GM23338 (cell line): ENCODE measurements at regions not wholly inside any gene's neighbourhood (a gene's known extent, or its start where the extent isn't known, plus 50 kb on each side); places are given as distances from the start of the nearest gene placed in this dataset.

ENCODE experiments used
- ATAC-seq: fragments of 200-7000 bp; cut with Tn5 transposase; 3 replicates; pipeline ENCODE4 v1.9.1; 2020
- DNase-seq: peaks from one replicate; pipeline ENCODE4 v3.0.0-alpha.2; 2015; ENCODE audit warnings: low spot score
- H2AFZ ChIP-seq: fragments of 200-600 bp; sonication (generic); 2 replicates; pipeline ENCODE4 v1.8.0; 2016; ENCODE audit warnings: antibody characterized with exemption, mild to moderate bottlenecking, moderate library complexity
- H3F3A ChIP-seq: fragments of 200-600 bp; sonication (generic); replicated peaks from 2 replicates; pipeline ENCODE4 v1.8.0; 2017; ENCODE audit warnings: antibody characterized with exemption, mixed run types, low read depth
- H3K27ac ChIP-seq: fragments of 200-600 bp; sonication (generic); 2 replicates; pipeline ENCODE4 v1.6.1; 2016; ENCODE audit warnings: low read depth
- H3K27me3 ChIP-seq: fragments of 200-600 bp; sonication (generic); 2 replicates; pipeline ENCODE4 v1.8.0; 2016; ENCODE audit warnings: mild to moderate bottlenecking, mixed run types, moderate library complexity; ENCODE audit not compliant: insufficient read depth
- H3K36me3 ChIP-seq: fragments of 200-600 bp; sonication (generic); 2 replicates; pipeline ENCODE4 v1.8.0; 2016; ENCODE audit warnings: mild to moderate bottlenecking; ENCODE audit not compliant: insufficient read depth
- H3K4me1 ChIP-seq: fragments of 200-600 bp; sonication (generic); 2 replicates; pipeline ENCODE4 v1.8.0; 2016; ENCODE audit warnings: mild to moderate bottlenecking, moderate library complexity; ENCODE audit not compliant: insufficient read depth
- H3K4me2 ChIP-seq: fragments of 200-600 bp; sonication (generic); 2 replicates; pipeline ENCODE4 v1.7.1; 2017; ENCODE audit warnings: mixed run types
- H3K4me3 ChIP-seq: fragments of 200-600 bp; sonication (generic); 2 replicates; pipeline ENCODE4 v1.6.1; 2016; ENCODE audit warnings: mixed run types
- H3K79me2 ChIP-seq: fragments of 200-600 bp; sonication (generic); replicated peaks from 2 replicates; pipeline ENCODE4 v1.8.0; 2017; ENCODE audit warnings: mild to moderate bottlenecking; ENCODE audit not compliant: insufficient read depth
- H3K9me2 ChIP-seq: fragments of 200-600 bp; sonication (generic); 2 replicates; pipeline ENCODE4 v1.8.0; 2017; ENCODE audit not compliant: insufficient read depth
- H4K20me1 ChIP-seq: fragments of 200-600 bp; sonication (generic); replicated peaks from 2 replicates; pipeline ENCODE4 v1.8.0; 2017; ENCODE audit warnings: mild to moderate bottlenecking; ENCODE audit not compliant: insufficient read depth
- H3K27ac Mint-ChIP-seq: 2 replicates; pipeline ENCODE4 v1.8.0; 2020; ENCODE audit warnings: inconsistent platforms, mild to moderate bottlenecking, moderate library complexity, mixed read lengths
- H3K27me3 Mint-ChIP-seq: 3 replicates; pipeline ENCODE4 v1.8.0; 2022; ENCODE audit warnings: low read depth, mild to moderate bottlenecking, moderate library complexity, mixed read lengths, inconsistent platforms; ENCODE audit not compliant: insufficient read depth, poor library complexity
- H3K36me3 Mint-ChIP-seq: 3 replicates; pipeline ENCODE4 v1.8.0; 2021; ENCODE audit warnings: low read depth, mild to moderate bottlenecking, inconsistent platforms, moderate library complexity, mixed read lengths
- H3K4me1 Mint-ChIP-seq: 3 replicates; pipeline ENCODE4 v1.8.0; 2020; ENCODE audit warnings: mild to moderate bottlenecking, inconsistent platforms, mixed read lengths
- H3K4me3 Mint-ChIP-seq: 3 replicates; pipeline ENCODE4 v1.8.0; 2021; ENCODE audit warnings: moderate library complexity, mild to moderate bottlenecking, inconsistent platforms, mixed read lengths
- H3K9me3 Mint-ChIP-seq: 3 replicates; pipeline ENCODE4 v1.8.0; 2020; ENCODE audit warnings: moderate library complexity, mild to moderate bottlenecking, inconsistent platforms, mixed read lengths
- CREB1 ChIP-seq: fragments of 250-450 bp; sonication (Bioruptor Pico); IDR thresholded peaks from 2 replicates; pipeline ENCODE4 v1.5.0; 2020; ENCODE audit warnings: low read depth, mild to moderate bottlenecking, moderate library complexity
- ETS1 ChIP-seq: IDR thresholded peaks from 2 replicates; pipeline ENCODE4 v1.6.1; 2016; ENCODE audit warnings: antibody characterized with exemption
- EZH2phosphoT487 ChIP-seq: fragments of 200-600 bp; sonication (generic); IDR thresholded peaks from one replicate; pipeline ENCODE4 v1.8.1; 2018; ENCODE audit warnings: antibody characterized with exemption; ENCODE audit not compliant: unreplicated experiment
- JUNB ChIP-seq: IDR thresholded peaks from one replicate; pipeline ENCODE4 v1.6.1; 2016; ENCODE audit warnings: antibody characterized with exemption; ENCODE audit not compliant: unreplicated experiment
- NANOG ChIP-seq: IDR thresholded peaks from 2 replicates; pipeline ENCODE4 v1.6.1; 2016; ENCODE audit warnings: antibody characterized with exemption, borderline replicate concordance
- POLR2AphosphoS5 ChIP-seq: IDR thresholded peaks from 2 replicates; pipeline ENCODE4 v1.6.1; 2016; ENCODE audit warnings: antibody characterized with exemption, low read depth
- REST ChIP-seq: IDR thresholded peaks from one replicate; pipeline ENCODE4 v1.6.1; 2018; ENCODE audit warnings: antibody characterized with exemption; ENCODE audit not compliant: unreplicated experiment
- STAT1 ChIP-seq: IDR thresholded peaks from one replicate; pipeline ENCODE4 v1.6.1; 2016; ENCODE audit warnings: antibody characterized with exemption; ENCODE audit not compliant: unreplicated experiment
- ZNF331 ChIP-seq: fragments of 250-450 bp; sonication (Bioruptor Pico); IDR thresholded peaks from 2 replicates; pipeline ENCODE4 v1.5.0; 2020; ENCODE audit warnings: low read depth, mild to moderate bottlenecking, moderate library complexity
- ZNF462 ChIP-seq: fragments of 250-450 bp; sonication (Bioruptor Pico); IDR thresholded peaks from 2 replicates; pipeline ENCODE4 v1.5.0; 2020; ENCODE audit warnings: mild to moderate bottlenecking, moderate library complexity
- TF ChIP-seq, protein P1 (sequence below), 2 experiments: fragments of 200-600 bp in 1 of 2; sonication (generic) in 1 of 2; conservative IDR thresholded peaks; 2 replicates each; pipeline versions ENCODE4 v1.5.1 to v1.6.1; 2016 to 2017; ENCODE audit warnings: antibody characterized with exemption in 2 of 2, low read depth in 2 of 2, mild to moderate bottlenecking in 2 of 2, moderate library complexity in 1 of 2

DNA sequence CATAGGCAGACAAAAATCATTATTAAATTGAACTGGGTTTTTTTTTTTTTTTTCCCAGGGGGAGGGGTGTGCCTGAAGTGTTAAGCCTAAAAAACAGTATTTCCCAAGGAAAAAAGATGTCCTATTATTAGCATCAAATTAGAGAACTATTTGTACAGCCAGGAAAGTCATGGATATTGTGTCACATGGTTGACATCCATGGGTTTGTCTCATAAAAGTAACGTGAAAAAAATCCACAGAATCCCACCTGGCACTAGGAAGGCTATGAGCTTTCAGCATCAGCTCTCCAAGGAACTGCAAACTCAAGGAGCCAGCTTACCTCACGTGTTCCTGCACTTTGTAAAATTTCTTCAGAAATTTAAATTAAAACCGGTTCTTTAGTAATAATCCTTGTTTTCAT, 69.1 kb upstream of the EGLN3 start:
- no peak for TF ChIP-seq REST
- no peak for TF ChIP-seq STAT1
- no peak for TF ChIP-seq ETS1
- TF ChIP-seq NANOG, result no peak
- no peak for TF ChIP-seq EZH2phosphoT487
- TF ChIP-seq CREB1 (CRISPR knock-in tag), result no peak
- TF ChIP-seq, protein P1, sequence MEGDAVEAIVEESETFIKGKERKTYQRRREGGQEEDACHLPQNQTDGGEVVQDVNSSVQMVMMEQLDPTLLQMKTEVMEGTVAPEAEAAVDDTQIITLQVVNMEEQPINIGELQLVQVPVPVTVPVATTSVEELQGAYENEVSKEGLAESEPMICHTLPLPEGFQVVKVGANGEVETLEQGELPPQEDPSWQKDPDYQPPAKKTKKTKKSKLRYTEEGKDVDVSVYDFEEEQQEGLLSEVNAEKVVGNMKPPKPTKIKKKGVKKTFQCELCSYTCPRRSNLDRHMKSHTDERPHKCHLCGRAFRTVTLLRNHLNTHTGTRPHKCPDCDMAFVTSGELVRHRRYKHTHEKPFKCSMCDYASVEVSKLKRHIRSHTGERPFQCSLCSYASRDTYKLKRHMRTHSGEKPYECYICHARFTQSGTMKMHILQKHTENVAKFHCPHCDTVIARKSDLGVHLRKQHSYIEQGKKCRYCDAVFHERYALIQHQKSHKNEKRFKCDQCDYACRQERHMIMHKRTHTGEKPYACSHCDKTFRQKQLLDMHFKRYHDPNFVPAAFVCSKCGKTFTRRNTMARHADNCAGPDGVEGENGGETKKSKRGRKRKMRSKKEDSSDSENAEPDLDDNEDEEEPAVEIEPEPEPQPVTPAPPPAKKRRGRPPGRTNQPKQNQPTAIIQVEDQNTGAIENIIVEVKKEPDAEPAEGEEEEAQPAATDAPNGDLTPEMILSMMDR (conservative IDR thresholded peaks at IDR 0.05; ENCODE audit: low read depth in 2 of 2), result no peak
- TF ChIP-seq JUNB, result no peak
- no peak for TF ChIP-seq POLR2AphosphoS5
- no peak for TF ChIP-seq ZNF462 (CRISPR knock-in tag)
- no peak for TF ChIP-seq ZNF331 (CRISPR knock-in tag)
- Mint-ChIP-seq H3K4me1 (peaks cover 12% of the 10 kb centered on the region), H3K9me3 (no peaks in the 10 kb centered on the region), H3K27me3 (no peaks in the 10 kb centered on the region), H3K36me3 (no peaks in the 10 kb centered on the region), H3K27ac (no peak overlapping the region), H3K4me3 (no peak overlapping the region)
- Histone ChIP-seq H2AFZ (no peak overlapping the region), H3K79me2 (no peaks in the 10 kb centered on the region), H3K27me3 (no peaks in the 10 kb centered on the region), H3K9me2 (no peaks in the 10 kb centered on the region), H4K20me1 (no peaks in the 10 kb centered on the region), H3K36me3 (no peaks in the 10 kb centered on the region), H3K27ac (no peak overlapping the region), H3K4me3 (no peak overlapping the region), H3K4me2 (no peak overlapping the region), H3F3A (no peaks in the 10 kb centered on the region), H3K4me1 (peaks cover 18% of the 10 kb centered on the region)
- DNase-seq, result no peak
- ATAC-seq, result no peak
